LNCaP clone FGC (cell line): ENCODE measurements at regions not wholly inside any gene's neighbourhood (a gene's known extent, or its start where the extent isn't known, plus 50 kb on each side); places are given as distances from the start of the nearest gene placed in this dataset.
A peak's percentile ranks its signal among the peaks of the same experiment; 100 is the strongest.

Experiments used
- DNase-seq: peaks from one replicate; pipeline ENCODE4 v3.0.0-alpha.2; 2011; ENCODE audit warnings: low read depth
- H3K4me3 ChIP-seq: 2 replicates; pipeline ENCODE4 v1.5.1; 2011; ENCODE audit warnings: mild to moderate bottlenecking, low read depth, low read length, control low read depth
- TF ChIP-seq, protein P1 (sequence below): IDR thresholded peaks from 2 replicates; pipeline ENCODE4 v1.5.1; 2012; ENCODE audit warnings: mild to moderate bottlenecking; ENCODE audit not compliant: control insufficient read depth, insufficient read depth; ENCODE audit errors: extremely low read depth

DNA sequence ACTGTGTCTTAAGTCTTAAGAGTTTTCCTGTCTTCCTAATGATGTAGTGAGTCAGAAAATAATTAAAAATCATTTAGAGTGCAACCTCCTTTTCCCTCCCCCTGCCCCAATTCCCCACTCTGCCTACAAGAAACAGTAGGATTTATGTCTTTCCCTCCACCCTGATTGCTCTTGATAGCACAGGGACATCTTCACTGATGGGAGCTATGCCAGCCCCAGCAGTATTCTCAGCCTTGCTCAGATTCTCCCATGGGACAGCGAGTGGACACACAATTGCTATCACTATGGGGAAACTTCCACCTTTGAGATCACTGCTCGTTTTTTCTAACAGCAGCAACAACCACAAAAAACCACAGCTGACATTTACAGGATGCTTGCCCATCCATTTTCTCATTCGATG is 216.6 kb upstream of the PLXNA2 start:
- DNase-seq: no peak
- TF ChIP-seq, protein P1, sequence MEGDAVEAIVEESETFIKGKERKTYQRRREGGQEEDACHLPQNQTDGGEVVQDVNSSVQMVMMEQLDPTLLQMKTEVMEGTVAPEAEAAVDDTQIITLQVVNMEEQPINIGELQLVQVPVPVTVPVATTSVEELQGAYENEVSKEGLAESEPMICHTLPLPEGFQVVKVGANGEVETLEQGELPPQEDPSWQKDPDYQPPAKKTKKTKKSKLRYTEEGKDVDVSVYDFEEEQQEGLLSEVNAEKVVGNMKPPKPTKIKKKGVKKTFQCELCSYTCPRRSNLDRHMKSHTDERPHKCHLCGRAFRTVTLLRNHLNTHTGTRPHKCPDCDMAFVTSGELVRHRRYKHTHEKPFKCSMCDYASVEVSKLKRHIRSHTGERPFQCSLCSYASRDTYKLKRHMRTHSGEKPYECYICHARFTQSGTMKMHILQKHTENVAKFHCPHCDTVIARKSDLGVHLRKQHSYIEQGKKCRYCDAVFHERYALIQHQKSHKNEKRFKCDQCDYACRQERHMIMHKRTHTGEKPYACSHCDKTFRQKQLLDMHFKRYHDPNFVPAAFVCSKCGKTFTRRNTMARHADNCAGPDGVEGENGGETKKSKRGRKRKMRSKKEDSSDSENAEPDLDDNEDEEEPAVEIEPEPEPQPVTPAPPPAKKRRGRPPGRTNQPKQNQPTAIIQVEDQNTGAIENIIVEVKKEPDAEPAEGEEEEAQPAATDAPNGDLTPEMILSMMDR: no peak
- no peak overlapping the region for H3K4me3 ChIP-seq

DNA sequence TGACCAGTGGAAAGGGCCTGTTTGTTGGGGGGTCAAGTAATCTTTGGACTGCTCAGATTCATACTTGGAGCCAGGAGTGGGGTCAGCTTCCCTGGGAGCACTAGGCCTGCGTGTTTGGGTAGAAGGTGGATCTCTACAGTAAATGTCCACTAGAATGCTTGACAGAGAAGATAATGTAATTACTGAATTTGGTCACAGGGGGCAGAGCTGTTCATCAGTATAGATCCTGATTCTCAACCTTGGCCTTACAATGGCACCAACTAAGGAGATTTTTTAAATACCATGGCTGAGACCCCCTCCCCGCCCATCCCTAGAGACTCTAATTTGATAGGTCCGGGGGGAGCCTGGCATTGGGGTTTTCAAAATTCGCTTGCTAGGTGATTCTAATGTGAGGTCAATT is 217.5 kb upstream of the PLXNA2 start:
- TF ChIP-seq, protein P1: peak; percentile 37
- DNase-seq: no peak
- H3K4me3 ChIP-seq: no peak overlapping the region

DNA sequence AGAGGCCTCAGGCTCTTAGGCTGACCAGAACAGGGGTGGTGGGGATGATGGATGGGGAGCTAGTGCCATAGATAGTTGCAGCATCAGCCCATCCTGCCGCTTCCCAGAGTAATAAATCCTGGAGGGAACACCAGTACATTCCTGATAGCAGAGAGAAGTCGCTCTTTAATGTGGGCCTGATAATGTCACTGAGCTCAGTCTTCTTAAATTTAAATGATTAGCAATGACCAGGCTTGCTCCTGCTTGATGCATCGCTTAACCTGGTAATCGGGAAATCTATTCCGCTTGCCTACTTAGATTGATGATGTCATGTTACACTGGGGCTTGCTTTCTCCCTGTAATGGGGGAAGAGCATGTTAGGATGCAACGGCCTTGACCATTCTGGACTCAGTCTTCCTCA is 218.6 kb upstream of the PLXNA2 start:
- DNase-seq: no peak
- no peak overlapping the region for H3K4me3 ChIP-seq
- TF ChIP-seq, protein P1: no peak

DNA sequence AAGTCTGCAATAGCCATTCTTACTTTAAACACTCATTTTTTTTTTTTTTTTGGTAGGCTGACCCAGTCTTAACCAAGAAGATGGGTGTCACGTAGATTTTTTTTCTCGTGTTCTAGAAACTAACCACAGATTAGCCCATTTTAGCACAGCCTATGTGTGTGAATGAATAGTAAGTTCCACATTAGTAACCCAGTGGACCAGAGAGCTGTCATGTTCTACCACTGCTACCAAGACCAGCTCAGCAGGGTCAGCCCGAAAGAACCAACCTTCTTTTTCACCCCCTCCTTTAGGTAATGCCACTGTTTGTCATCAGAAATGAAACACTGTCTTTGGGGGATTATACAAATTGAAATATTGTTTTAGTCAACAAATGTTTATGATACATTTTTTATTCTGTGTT is 221.1 kb upstream of the PLXNA2 start:
- TF ChIP-seq, protein P1: no peak
- H3K4me3 ChIP-seq: no peak overlapping the region
- no peak for DNase-seq

DNA sequence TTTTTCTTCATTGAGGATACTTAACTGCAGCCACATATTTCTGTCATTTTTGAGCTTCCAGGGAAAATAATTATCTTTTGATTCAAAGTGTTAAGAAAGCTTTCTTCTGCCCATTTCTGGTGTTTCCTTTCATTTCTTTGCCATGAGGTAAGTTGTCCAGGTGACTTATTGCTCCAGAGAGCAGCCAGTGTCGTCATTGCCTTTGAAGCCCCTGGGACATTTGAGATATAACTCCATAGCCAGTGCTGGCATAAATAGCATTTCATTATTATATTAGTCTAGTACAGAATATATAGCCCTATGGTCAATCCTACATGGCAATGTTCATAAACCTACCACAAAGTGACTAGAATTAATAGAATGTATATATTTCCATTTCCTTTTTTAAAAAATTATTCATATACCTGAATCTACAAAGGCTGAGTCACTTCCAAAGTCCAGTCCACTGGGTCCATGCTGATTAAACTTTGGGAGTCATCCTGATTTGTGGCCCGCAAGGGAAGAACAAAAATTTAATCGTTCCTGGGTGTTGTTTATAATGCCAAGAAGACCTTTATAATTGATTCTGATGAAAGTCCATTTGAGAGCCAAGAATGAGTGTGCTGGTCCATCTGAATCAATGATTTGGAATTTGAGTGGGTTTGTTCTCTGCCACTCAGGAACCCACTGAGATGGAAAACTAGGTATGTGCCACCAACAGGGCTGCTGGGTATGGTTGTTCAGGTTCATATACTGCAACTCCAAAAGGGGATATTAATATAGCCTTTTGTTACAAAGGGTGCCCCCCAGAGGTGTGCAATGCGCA is 221.8 kb upstream of the PLXNA2 start:
- DNase-seq: no peak

DNA sequence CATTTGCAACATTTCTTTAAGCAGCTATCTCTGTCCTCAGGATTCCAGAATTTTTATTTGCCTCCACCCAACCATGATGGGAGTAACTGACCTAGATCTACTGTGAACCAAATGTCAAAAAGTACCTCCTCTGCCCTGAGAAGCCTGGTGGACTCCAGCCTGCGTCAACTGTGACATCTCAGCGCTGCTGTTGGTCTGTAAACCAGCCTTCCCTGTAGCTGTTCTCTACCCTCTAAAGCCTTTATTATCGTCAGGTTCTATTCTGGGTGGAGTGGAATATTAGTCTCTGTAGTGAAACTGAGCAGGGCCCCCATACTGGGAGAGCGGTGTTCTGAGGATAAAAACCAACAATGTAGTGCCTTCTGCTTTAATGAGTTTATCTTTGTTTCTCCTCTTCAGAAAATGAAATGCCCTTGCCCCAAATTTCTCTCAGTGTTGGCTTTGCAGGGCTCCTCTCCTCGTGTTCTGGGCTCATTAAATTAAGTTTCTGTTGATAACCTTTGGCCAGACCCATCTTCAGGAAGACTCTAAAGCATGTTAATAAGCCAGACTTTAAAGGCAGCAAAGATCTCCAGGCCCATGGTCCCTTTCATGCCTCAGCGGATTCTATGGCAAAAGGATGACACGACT is 223.1 kb upstream of the PLXNA2 start:
- DNase-seq: no peak
- TF ChIP-seq, protein P1: no peak
- no peak overlapping the region for H3K4me3 ChIP-seq

More for the DNA sequence above, 221.8 kb upstream of the PLXNA2 start:
- no peak overlapping the region for H3K4me3 ChIP-seq
- TF ChIP-seq, protein P1: no peak
